ENCODE measurements at regions not wholly inside any gene's neighbourhood (a gene's known extent, or its start where the extent isn't known, plus 50 kb on each side); places are given as distances from the start of the nearest gene placed in this dataset.

DNA sequence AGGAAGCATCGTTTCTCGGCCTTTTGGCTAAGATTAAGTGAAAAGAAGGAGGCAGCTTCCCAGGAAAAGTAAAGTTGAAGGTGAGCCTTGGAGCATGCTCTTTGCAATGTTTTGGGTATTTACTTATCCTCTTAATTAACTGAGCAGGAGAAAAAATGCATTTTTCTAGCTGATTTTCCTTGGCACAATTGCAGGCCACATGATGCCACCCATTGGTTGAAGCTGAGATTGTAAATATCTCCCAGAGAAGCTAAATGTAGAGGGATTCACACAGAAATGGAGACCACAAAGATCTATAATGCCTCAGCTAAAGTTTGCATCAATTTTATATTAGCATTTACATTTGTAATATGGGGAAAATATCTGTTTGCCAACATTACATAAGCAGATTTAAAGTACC lies 294.1 kb downstream of the KCNS3 start:
- DNase-seq, result no peak

DNA sequence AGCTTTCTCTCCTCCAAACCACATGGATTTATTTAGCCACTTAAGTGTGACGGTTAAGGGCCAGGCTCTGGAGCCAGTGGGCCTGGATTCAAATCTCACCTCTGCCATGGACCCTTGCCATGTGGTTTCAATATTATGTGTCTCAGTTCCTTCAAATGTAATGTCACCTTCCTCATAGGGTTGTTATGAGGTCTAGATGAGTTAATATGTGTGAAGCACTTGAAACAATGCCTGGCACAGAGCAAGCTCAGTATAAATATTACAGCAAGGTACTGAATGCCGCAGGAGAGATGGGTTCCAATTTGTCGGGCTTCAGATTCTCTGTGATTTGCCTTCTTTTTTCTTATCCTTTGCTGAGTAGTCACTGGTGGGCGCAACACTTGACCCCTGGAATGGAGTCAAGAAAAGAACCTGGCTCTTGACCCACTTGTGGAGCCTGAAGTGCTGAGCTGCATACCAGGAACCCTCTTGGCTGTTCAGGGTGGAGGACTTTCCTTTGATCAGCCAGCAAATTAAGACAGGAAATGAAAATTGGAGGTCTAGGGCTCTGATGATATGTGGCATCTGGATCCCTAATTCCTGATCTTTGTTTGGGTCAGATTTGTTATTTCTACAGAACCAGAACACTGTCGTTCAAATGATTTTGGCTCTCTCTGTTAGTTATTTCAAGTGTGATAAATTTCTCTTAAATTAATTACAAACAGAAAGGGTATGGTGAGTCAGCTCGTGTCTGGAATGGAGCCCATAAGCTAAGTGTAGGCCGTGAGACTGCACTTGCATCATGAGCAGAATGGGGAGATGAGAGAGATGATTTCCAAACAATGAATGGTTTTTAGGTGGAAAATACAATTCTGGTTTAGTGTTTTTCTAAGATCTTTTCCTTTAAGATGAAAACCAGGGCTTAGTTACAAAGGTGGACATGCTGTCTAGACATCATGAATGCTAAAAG lies 293.0 kb downstream of the KCNS3 start:
- DNase-seq, result no peak

DNA sequence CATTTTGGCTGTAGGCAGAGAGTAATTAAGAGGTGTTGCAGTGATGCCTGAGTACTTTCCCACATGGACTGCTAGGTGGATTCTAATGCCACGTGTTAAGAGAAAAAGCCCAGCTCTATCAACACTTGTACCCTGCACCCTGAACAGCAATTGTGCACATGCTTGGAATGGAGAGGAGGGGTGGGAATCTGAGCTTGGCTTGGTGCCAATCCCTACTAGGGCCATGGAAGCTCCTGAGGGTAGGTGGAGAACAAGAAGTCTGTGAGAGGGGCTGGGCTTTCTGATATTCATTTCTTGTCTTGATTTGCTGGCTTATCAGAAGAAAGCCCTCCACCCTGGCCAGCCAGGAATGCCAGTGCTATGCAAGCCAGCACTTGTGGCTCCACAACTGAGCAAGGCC lies 292.2 kb downstream of the KCNS3 start:
- DNase-seq, result no peak

DNA sequence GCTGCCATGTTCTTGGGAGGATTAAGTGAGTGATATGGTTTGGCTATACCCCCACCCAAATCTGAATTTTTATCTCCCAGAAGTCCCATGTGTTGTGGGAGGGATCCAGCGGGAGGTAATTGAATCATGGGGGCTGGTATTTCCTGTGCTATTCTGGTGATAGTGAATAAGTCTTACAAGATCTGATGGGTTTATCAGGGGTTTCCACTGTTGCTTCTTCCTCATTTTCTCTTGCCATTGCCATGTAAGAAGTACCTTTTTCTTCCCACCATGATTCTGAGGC lies 291.4 kb downstream of the KCNS3 start:
- no peak for DNase-seq

DNA sequence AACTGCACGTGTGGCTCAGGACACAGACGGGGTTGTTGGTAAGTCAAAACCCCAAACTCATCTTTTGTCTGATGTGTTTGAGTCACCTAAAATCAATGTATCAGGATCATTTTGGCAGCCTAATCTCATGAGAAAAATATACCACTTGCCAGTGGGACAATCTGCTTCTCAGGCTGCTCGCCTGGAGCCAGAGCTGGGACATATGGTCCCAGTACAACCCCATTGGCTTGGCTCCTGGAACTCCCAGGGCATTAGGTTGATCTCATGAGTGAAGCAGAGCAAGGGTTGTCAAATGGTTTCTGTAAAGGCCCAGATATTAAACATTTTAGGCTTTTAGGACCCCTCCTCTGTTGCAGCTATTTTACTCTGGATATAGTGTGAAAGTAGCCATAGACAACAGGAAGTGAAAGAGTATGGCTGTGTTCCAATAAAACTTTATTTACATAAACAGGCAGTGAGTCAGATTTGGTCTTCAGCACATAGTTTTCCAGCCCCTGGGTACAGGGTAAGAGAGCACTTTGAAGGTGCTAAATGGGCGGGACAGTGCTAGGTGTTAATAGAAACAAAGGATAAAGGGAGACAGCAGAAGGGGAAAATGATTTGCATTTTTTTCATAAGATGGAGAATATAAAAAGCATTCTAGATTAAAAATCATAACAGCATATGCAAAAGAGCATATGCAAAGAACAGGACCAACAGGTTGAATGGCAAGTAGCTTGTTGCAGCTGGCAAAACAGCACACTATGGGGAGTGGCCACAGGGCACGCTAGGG lies 290.8 kb downstream of the KCNS3 start:
- DNase-seq, result no peak

DNA sequence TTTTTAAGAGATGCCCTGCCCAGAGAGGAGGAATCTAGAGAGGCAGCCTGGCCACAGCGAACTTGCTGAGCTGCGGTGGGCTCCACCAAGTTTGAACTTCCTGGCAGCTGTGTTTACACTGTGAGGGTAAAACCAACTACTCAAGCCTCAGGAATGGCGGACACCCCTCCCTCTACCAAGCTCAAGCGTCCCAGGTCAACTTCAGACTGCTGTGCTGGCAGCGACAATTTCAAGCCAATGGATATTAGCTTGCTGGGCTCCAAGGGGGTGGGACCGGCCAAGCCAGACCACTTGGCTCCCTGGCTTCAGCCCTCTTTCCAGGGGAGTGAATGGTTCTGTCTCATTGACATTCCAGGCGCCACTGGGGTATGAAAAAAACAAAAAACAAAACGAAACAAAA lies 289.4 kb downstream of the KCNS3 start:
- DNase-seq, result no peak

DNA sequence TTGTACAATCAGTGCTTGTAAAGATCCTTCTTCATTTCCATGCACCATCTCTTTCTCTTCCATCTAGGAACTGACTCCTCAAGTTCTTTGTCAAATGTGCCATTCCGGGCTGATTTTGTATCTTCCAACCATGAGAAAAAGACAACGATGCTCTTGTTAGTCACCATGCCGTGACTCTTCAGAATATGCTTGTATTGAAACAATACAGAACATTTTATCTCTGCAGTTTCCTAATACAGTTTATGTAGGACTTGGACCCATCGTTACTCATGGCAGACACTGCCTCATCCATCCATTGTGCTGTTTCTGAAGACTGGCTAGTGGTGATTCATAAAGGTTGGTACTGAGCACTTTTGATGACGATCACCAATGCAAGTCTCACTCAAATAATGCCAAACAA lies 283.2 kb downstream of the KCNS3 start:
- no peak for DNase-seq

DNA sequence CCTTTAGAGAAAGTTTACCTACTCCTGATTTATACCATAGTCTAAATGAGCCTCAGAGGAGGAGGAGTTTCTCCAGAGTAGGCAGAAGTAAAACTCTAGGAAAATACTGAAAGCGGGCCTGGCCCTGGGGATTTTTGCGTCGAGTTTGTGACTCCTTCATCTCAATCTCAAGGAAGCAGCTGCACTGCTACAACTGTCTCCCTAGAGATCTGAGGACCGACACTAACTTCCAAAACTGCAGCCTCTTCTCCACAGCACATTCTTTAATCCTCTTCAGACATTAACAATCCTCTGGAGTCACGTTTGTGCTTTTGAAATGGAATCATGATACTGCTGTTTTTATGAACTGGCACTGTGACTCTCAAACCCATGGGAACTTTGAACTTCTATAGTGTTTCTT lies 281.4 kb downstream of the KCNS3 start:
- no peak for DNase-seq

DNA sequence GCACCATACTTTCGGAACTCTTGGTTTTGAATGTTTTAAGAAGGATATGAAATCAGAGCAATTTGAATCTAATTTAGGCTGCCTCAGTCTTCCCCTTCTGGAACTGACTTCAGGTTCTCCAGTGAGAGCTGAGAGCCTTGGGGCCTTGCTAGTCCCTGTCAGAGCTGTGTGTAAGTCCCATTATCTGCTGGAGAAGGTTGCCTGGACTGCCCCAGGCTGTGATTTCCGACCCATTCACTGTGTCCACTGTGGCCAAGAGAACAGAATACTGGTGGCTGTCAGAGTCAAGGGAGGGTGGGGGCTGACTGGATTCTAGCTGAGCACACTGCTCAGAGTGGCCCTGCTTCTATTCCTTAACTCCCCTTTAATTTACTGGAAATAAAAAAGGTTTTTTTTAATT lies 278.0 kb downstream of the KCNS3 start:
- no peak for DNase-seq

DNA sequence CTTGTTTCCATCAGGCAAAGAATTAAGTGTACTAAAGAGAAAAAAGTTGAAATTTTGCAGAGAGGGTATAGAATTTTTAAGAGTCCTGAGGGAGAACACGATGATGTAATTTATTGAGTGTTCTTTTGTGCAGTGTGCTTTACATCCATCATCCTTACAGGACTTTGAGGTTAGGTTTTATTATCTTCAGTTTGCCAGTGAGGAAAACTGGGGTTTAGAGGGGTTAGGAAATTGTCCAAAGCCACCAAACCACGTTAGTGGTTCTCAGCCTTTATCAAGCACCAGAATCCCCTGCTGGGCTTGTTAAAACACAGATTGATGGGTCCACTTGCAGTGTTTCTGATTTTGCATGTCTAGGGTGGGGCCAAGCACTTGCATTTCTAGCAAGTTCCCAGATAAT lies 277.5 kb downstream of the KCNS3 start:
- no peak for DNase-seq

DNA sequence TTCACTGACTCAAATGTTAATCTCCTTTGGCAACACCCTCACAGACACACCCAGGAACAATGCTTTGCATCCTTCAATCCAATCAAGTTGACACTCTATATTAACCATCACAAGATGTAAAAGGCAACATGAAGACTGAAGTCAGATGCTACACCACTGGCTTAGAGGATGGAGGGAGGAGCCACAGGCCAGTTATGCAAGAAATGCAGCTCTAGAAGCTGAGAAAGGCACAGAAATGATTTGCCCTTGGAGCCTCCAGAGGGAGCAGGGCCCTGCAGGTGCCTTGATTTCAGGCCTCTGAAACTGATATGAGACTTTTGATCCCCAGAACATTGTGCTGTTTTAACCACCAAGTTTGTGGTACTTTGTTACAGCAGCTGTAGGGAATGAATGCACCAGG lies 276.3 kb downstream of the KCNS3 start:
- no peak for DNase-seq

DNA sequence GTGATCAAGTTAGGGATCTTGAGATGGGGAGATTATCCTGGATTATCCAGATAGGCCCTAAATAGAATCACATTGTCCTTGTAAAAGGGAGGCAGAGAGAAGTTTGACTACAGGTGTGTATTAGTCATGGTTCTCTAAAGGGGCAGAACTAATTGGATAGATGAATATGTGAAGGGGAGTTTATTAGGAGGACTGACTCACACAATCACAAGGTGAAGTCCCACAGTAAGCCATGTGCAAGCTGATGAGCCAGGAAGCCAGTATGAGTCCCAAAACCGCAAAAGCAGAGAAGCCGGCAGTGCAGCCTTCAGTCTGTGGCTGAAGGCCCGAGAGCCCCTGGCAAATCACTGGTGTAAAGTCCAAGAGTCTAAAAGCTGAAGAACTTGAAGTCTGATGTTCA lies 275.8 kb downstream of the KCNS3 start:
- no peak for DNase-seq

DNA sequence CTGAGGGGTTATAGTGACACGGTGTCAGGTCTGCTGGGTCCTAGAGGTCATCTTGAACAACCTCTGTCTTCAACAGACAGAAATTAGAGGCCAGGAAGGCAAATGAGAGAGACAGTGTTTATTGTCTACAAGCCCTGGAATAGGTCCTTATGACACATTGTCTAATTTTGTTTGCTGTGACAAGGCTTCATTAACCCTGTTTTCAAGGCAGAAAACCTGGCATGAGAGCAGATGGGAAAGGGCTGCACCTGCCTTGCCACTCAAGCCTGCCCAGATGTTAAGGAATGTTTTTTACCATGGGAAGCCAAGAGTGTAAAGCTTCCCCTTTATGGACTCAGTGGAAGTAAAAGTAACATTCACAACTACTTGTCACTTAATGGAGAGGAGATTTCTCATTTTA lies 275.3 kb downstream of the KCNS3 start:
- DNase-seq, result no peak

DNA sequence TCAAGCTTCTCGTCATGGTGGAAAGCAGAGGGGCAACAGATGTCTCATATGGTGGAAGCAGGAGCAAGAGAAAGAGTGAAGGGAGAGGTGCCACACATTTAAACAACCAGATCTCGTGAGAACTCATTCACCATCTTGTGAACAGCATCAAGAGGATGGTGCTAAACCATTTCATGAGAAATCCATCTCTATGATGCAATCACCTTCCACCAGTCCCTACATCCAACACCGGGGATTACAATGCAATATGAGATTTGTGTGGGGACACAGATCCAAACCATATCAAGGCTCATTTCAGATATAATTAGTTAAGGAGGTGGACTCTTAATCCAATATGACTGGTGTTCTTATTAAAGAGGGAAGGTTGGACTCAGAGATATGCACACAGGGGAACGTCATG lies 272.8 kb downstream of the KCNS3 start:
- DNase-seq, result no peak

DNA sequence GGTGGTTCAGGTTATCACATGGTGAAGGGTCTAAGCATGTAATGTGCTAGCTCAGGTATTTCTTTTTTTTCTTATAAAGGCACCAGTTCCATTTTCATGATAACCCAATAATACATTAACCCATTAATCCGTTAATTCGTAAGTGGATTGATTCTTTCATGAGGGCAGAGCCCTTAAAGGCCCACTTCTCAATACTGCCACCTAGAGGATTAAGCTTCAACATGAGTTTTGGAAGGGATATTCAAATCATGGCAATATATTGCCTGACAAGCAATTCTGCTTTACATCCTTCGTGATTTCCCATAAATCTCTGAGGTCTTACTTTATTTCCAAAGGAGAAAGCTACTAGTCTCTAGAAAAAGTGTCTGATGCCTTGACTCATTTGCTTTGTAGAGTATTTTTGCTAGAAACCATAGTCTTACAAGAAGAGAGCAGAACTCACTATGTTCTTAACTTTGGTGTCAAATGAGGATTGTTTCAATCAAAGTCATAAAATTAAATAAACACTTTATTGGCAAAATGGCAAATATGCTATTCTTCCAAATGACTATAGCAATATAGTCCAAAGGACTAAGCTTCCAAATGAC lies 271.3 kb downstream of the KCNS3 start:
- peak; percentile 50 for DNase-seq

DNA sequence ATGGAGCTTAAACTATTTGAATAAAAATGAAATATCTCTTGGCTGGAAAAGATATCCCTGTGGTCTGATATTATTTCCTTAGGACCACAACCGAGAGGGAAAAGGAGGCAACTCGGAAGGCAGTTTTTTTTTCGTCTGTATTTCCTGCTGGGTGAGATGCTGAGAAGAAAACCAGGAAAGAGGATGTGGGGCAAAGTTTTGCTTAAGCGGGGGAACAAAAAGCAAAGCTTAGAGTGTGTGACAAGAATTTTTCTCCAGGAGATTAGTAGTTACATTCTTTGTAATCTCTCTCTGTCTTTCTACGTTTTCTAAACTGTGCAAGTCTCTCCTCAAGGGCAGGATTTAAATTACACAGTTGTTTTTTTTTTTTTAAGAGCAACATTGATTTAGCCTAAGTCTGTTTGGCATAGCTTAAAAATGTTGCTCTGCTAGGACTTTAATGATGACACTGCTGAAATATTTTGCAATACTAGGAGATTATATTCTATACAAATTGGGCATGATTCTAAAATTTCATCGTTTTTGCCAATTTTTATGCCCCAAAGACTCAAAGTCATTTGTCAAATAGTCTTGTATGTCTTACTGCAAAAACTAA lies 258.5 kb downstream of the KCNS3 start:
- DNase-seq, result no peak

DNA sequence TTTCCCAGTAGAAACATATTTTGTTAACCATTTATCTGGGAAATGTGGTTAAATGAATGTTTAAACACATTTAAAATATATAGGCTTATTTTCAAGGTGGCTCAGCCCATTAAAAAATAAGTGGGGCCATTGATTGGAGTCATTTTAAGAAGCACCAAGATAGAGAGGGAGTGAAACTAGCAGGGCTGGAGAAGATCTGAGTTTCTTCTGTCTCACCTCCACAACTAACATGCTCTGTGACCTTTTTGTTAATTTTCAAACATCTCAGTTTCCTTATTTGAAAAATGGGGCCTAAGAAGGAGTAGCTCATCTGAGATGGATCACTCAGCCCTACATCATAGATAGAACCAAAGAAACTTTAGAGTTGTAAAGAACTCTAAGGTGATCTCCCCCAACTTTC lies 254.8 kb downstream of the KCNS3 start:
- no peak for DNase-seq

DNA sequence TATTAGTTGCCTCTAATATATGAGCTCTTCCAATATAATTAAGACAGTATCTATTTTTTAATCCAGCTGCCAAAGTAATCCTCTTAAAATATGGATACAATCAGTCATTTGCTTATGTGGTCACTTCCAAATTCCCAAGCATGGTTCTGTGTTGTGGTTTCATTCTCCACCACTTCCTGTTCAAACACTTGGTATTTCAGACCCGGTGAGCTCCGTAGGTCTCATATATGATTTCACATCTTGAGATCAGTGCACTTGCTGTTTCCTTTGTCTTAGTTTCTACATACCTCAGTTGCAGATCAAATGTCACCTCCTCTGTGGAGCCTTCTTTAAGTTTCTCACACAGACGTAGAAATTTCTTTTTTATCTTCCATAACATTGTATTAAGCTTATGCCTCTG lies 254.2 kb downstream of the KCNS3 start:
- DNase-seq, result no peak

DNA sequence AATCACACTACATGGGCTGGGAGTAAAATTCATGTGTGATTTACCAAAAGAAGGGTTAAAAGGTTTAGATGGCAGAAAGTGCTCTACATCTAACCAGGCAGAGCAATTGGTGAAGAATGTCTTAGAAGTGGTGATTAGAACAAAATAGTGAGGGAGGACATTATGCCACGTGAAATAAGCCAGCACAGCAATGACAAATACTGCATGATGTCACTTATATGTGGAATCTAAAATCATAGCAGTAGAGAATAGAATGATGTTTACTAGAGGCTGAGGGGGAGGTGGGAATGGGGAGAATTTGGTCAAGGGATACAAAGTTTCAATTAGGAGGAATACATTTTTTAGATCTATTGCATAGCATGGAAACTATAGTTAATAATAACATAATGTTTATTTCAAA lies 253.3 kb downstream of the KCNS3 start:
- DNase-seq, result no peak

DNA sequence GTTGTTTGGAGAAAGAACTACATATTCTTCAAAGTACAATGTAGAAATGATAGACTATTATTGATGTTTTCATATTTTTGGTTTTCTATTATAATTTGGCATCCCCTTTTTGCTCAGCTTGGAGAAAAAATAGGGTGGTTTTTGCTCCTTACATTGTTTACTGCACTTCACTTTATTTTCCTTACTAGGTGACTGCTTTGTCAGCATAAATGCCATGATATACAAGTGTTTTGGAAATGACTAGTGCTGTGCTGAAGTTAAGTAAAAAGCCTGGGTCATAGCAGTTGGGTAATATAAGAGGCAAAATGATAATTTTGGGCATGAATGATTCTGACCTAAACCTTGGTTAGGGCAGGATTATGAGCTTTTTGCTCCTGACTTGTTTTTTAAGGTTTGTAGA lies 250.9 kb downstream of the KCNS3 start:
- DNase-seq, result no peak

DNA sequence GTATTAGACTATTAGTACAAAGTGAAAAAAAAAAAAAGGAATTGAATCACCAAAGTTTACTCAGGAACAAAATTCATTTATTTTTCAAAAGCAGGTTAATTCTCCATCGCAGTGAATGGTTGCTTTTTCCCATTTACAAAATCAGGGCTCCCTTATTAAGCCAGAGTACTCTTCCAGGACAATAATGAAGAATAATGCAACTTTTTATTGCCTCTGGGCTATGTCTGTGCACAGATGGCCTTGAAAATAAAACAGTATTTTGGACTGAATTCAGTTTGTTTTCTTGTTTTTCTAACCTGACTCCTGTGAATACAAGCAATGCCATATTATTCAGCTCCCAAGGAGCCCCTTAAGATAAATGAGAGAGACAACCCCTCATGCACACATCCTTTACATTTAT lies 246.8 kb downstream of the KCNS3 start:
- DNase-seq, result no peak

DNA sequence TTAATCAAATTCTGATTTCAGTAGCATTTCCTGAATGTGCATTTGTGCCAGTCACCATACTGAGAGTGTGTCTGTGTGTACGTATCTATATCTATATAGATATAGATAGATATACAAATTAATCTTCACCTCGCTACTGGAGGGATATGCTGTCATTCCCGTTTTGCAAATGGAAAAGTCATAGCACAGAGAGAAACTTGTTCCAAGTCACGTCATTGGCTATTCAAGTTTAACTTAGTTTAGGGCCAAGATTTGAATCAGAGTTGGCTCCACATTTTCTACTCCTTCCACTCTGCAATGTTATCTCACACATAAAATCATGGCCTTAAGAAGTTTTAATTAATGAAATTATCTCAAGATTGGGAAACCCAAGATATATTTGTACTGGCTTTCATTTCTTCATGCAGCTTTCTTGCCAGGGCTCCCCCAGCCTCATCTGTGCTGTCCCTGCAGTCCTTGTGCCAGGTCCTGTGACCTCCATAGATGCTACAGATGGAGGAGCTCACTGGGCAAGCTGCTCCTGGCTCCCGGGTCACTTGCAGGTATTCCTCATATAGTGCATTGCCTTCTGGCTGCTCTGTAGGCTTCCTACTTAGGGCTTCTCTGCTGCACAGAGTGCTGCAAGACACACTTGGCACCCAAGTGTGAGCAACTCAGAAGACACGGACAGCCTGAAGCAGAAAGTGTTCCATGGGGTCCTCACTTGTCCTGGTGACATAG lies 245.8 kb downstream of the KCNS3 start:
- DNase-seq, result no peak

DNA sequence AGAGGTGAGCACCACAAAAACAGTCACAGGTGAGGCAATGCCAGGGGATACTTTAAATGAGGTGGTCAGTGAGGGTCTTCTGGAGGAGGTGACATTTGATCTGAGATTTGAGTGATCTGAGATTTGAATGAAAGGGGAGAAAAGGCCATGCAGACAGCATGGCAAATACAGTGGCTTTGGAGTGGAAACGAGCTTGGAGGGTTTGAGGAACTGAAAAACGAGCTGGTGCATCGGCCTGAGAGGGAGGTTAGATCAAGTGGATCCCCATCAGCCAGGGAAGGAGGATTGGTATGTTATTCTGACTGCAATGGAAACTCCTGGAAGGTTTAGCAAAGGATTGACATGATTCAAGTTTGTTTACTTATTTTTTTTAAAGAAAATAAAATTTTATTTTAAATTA lies 245.1 kb downstream of the KCNS3 start:
- no peak for DNase-seq

All from NCI-H1105 treated with DMSO at 0.1 percent for 48 hours (cell line).